HEK293 (cell line): ENCODE measurements at regions not wholly inside any gene's neighbourhood (a gene's known extent, or its start where the extent isn't known, plus 50 kb on each side); places are given as distances from the start of the nearest gene placed in this dataset.

ENCODE experiments used
- CTCF ChIA-PET: fragments of 350-600 bp; formaldehyde crosslinking; extraction: SDS; loops from one replicate; lab custom pipeline; 2021; ENCODE audit warnings: antibody characterized with exemption; lab: Yijun Ruan, JAX
- POLR2A ChIA-PET: fragments of 300-600 bp; formaldehyde crosslinking; extraction: SDS; loops from one replicate; lab custom pipeline; 2020; ENCODE audit warnings: antibody characterized with exemption, inconsistent platforms; lab: Yijun Ruan, JAX
- H3K27ac ChIP-seq: fragments of 200-500 bp; sonication (Bioruptor generic); 2 replicates; pipeline ENCODE4 v1.5.1; 2014; ENCODE audit warnings: low read depth, low read length, control low read depth, inconsistent platforms; ENCODE audit errors: extremely low read depth
- H3K36me3 ChIP-seq, 2 experiments: fragments of 200-500 bp in 1 of 2; sonication (Bioruptor generic) in 1 of 2; 1 replicate in 1 of 2; 2 replicates in 1 of 2; pipeline ENCODE4 v1.5.1; 2014 to 2017; ENCODE audit warnings: inconsistent platforms in 2 of 2, low read length in 2 of 2; ENCODE audit not compliant: control insufficient read depth in 2 of 2, insufficient read depth in 1 of 2
- H3K4me1 ChIP-seq: fragments of 200-500 bp; sonication (Bioruptor generic); 2 replicates; pipeline ENCODE4 v1.5.1; 2014; ENCODE audit warnings: mild to moderate bottlenecking, low read length, inconsistent platforms; ENCODE audit not compliant: control insufficient read depth, insufficient read depth
- H3K4me3 ChIP-seq: 2 replicates; pipeline ENCODE4 v1.5.1; 2011; ENCODE audit warnings: low read depth, mild to moderate bottlenecking, control low read depth, low read length, moderate library complexity
- H3K9me3 ChIP-seq: fragments of 200-500 bp; sonication (Bioruptor generic); 2 replicates; pipeline ENCODE4 v1.5.1; 2014; ENCODE audit warnings: low read depth, low read length, inconsistent platforms; ENCODE audit not compliant: control insufficient read depth, insufficient read depth
- BCL6B ChIP-seq: fragments of 450-650 bp; formaldehyde crosslinking; IDR thresholded peaks from 2 replicates; pipeline ENCODE4 v1.5.1; 2017; ENCODE audit warnings: missing biosample characterization, missing genetic modification characterization
- GLIS1 ChIP-seq: fragments of 450-650 bp; formaldehyde crosslinking; IDR thresholded peaks from 2 replicates; pipeline ENCODE4 v1.5.1; 2016; ENCODE audit warnings: missing biosample characterization, missing genetic modification characterization
- KLF7 ChIP-seq: fragments of 450-650 bp; formaldehyde crosslinking; IDR thresholded peaks from 2 replicates; pipeline ENCODE4 v1.5.1; 2016; ENCODE audit warnings: missing biosample characterization, missing genetic modification characterization, borderline replicate concordance
- MEIS1 ChIP-seq: sonication (generic); formaldehyde crosslinking; IDR thresholded peaks from 2 replicates; pipeline ENCODE4 v1.8.1; 2022; ENCODE audit warnings: missing genetic modification reagents, mild to moderate bottlenecking, borderline replicate concordance
- MYNN ChIP-seq: fragments of 450-650 bp; formaldehyde crosslinking; IDR thresholded peaks from 2 replicates; pipeline ENCODE4 v1.5.1; 2016; ENCODE audit warnings: missing biosample characterization, missing genetic modification characterization, borderline replicate concordance
- MZF1 ChIP-seq: fragments of 450-650 bp; formaldehyde crosslinking; IDR thresholded peaks from 2 replicates; pipeline ENCODE4 v1.5.1; 2017; ENCODE audit warnings: missing biosample characterization, missing genetic modification characterization, borderline replicate concordance
- PATZ1 ChIP-seq: fragments of 450-650 bp; formaldehyde crosslinking; IDR thresholded peaks from 2 replicates; pipeline ENCODE4 v1.5.1; 2016; ENCODE audit warnings: missing biosample characterization, missing genetic modification characterization
- PRDM10 ChIP-seq: fragments of 450-650 bp; formaldehyde crosslinking; IDR thresholded peaks from 2 replicates; pipeline ENCODE4 v1.5.1; 2016; ENCODE audit warnings: missing biosample characterization, missing genetic modification characterization
- SALL2 ChIP-seq: fragments of 450-650 bp; formaldehyde crosslinking; IDR thresholded peaks from 2 replicates; pipeline ENCODE4 v1.5.0; 2017; ENCODE audit warnings: missing biosample characterization, mild to moderate bottlenecking, missing genetic modification characterization, borderline replicate concordance
- SETDB1 ChIP-seq: IDR thresholded peaks from one replicate; pipeline ENCODE4 v1.6.1; 2017; ENCODE audit warnings: mild to moderate bottlenecking, low read length, moderate library complexity, mixed read lengths; ENCODE audit not compliant: insufficient read length
- ZBTB20 ChIP-seq: fragments of 450-650 bp; formaldehyde crosslinking; IDR thresholded peaks from 2 replicates; pipeline ENCODE4 v1.5.1; 2016; ENCODE audit warnings: missing biosample characterization, missing genetic modification characterization
- ZNF112 ChIP-seq: fragments of 450-650 bp; formaldehyde crosslinking; IDR thresholded peaks from 2 replicates; pipeline ENCODE4 v1.5.0; 2017; ENCODE audit warnings: missing biosample characterization, missing genetic modification characterization
- ZNF37A ChIP-seq: fragments of 450-650 bp; IDR thresholded peaks from 2 replicates; pipeline ENCODE4 v1.5.1; 2018; ENCODE audit warnings: missing biosample characterization, missing genetic modification characterization
- ZNF391 ChIP-seq: fragments of 450-650 bp; formaldehyde crosslinking; IDR thresholded peaks from 2 replicates; pipeline ENCODE4 v1.5.1; 2016; ENCODE audit warnings: low read depth, missing biosample characterization, missing genetic modification characterization, borderline replicate concordance
- ZNF394 ChIP-seq: fragments of 450-650 bp; formaldehyde crosslinking; IDR thresholded peaks from 2 replicates; pipeline ENCODE4 v1.5.1; 2016; ENCODE audit warnings: missing biosample characterization, missing genetic modification characterization, mild to moderate bottlenecking, moderate library complexity, borderline replicate concordance
- ZNF510 ChIP-seq: fragments of 450-650 bp; formaldehyde crosslinking; IDR thresholded peaks from 2 replicates; pipeline ENCODE4 v1.5.1; 2018; ENCODE audit warnings: mild to moderate bottlenecking, missing genetic modification characterization, missing biosample characterization; ENCODE audit not compliant: insufficient replicate concordance
- ZNF514 ChIP-seq: fragments of 450-650 bp; formaldehyde crosslinking; IDR thresholded peaks from 2 replicates; pipeline ENCODE4 v1.5.1; 2016; ENCODE audit warnings: missing biosample characterization, missing genetic modification characterization
- ZNF518A ChIP-seq: fragments of 450-650 bp; formaldehyde crosslinking; conservative IDR thresholded peaks from 2 replicates; pipeline ENCODE4 v1.5.1; 2016; ENCODE audit warnings: low read depth, missing biosample characterization, missing genetic modification characterization
- ZNF549 ChIP-seq: fragments of 450-650 bp; IDR thresholded peaks from 2 replicates; pipeline ENCODE4 v1.5.1; 2018; ENCODE audit warnings: missing biosample characterization, missing genetic modification characterization, mild to moderate bottlenecking, inconsistent platforms, moderate library complexity
- ZNF692 ChIP-seq: fragments of 450-650 bp; formaldehyde crosslinking; IDR thresholded peaks from 2 replicates; pipeline ENCODE4 v1.5.1; 2016; ENCODE audit warnings: missing biosample characterization, missing genetic modification characterization
- ZNF701 ChIP-seq: fragments of 450-650 bp; formaldehyde crosslinking; IDR thresholded peaks from 2 replicates; pipeline ENCODE4 v1.5.1; 2016; ENCODE audit warnings: missing biosample characterization, missing genetic modification characterization
- ZNF843 ChIP-seq: fragments of 450-650 bp; formaldehyde crosslinking; IDR thresholded peaks from 2 replicates; pipeline ENCODE4 v1.5.1; 2016; ENCODE audit warnings: missing biosample characterization, missing genetic modification characterization

GRCh38 chr18:39406941-39407340, 1841.3 kb upstream of the CELF4 start:
- Histone ChIP-seq H3K27ac (no peak overlapping the region), H3K4me3 (no peak overlapping the region), H3K4me1 (no peaks in the 10 kb centered on the region), H3K36me3 (no peaks in the 10 kb centered on the region), H3K9me3 (no peaks in the 10 kb centered on the region)
- ChIA-PET CTCF (no interaction called here), POLR2A (no interaction called here)
- TF ChIP-seq ZNF394 (tag by site-specific recombination) (no peak), SALL2 (tag by site-specific recombination) (no peak), ZBTB20 (no peak), ZNF701 (tag by site-specific recombination) (no peak), PATZ1 (no peak), ZNF514 (tag by site-specific recombination) (no peak), MEIS1 (CRISPR knock-in tag) (no peak), SETDB1 (no peak), MZF1 (tag by site-specific recombination) (no peak)

GRCh38 chr18:39403121-39403520, 1837.5 kb upstream of the CELF4 start:
- ChIA-PET CTCF (no interaction called here), POLR2A (no interaction called here)
- Histone ChIP-seq H3K9me3 (no peaks in the 10 kb centered on the region), H3K4me1 (no peaks in the 10 kb centered on the region), H3K36me3 (no peaks in the 10 kb centered on the region), H3K27ac (no peak overlapping the region), H3K4me3 (no peak overlapping the region)
- TF ChIP-seq KLF7 (tag by site-specific recombination) = no peak
- no peak for TF ChIP-seq ZNF510 (tag by site-specific recombination)
- TF ChIP-seq MYNN = no peak
- no peak for TF ChIP-seq PRDM10 (tag by site-specific recombination)
- no peak for TF ChIP-seq GLIS1 (tag by site-specific recombination)
- no peak for TF ChIP-seq MZF1 (tag by site-specific recombination)
- no peak for TF ChIP-seq ZNF37A (tag by site-specific recombination)
- TF ChIP-seq BCL6B (tag by site-specific recombination) = no peak
- no peak for TF ChIP-seq ZNF518A (tag by site-specific recombination)
- no peak for TF ChIP-seq ZNF549 (tag by site-specific recombination)
- TF ChIP-seq ZNF692 (tag by site-specific recombination) = no peak
- no peak for TF ChIP-seq ZNF391 (tag by site-specific recombination)
- TF ChIP-seq ZNF843 = no peak
- TF ChIP-seq ZNF112 (tag by site-specific recombination) = no peak
